ENCODE measurements at regions not wholly inside any gene's neighbourhood (a gene's known extent, or its start where the extent isn't known, plus 50 kb on each side); places are given as distances from the start of the nearest gene placed in this dataset.

GRCh38 chrX:39189431-39189830 lies 388.2 kb downstream of the MID1IP1 start:
- no peak for DNase-seq

GRCh38 chrX:39194673-39195072 lies 393.4 kb downstream of the MID1IP1 start:
- no peak for DNase-seq

GRCh38 chrX:39195156-39195555 lies 393.9 kb downstream of the MID1IP1 start:
- DNase-seq: peak; percentile 35

GRCh38 chrX:39196192-39197102 lies 395.2 kb downstream of the MID1IP1 start:
- DNase-seq: peak; percentile 73

- no peak for DNase-seq
Observed at GRCh38 chrX:39199429-39199828, 398.2 kb downstream of the MID1IP1 start.

- DNase-seq: no peak
Observed at GRCh38 chrX:39201305-39201990, 400.2 kb downstream of the MID1IP1 start.

- no peak for DNase-seq
Observed at GRCh38 chrX:39202641-39203040, 401.4 kb downstream of the MID1IP1 start.

- no peak for DNase-seq
Observed at GRCh38 chrX:39203427-39203826, 402.2 kb downstream of the MID1IP1 start.

- no peak for DNase-seq
Observed at GRCh38 chrX:39204353-39204752, 403.1 kb downstream of the MID1IP1 start.

- no peak for DNase-seq
Observed at GRCh38 chrX:39204945-39205344, 403.7 kb downstream of the MID1IP1 start.

- no peak for DNase-seq
Observed at GRCh38 chrX:39205467-39205866, 404.2 kb downstream of the MID1IP1 start.

- DNase-seq: no peak
Observed at GRCh38 chrX:39206399-39207145, 405.3 kb downstream of the MID1IP1 start.

GRCh38 chrX:39211501-39211900 lies 410.2 kb downstream of the MID1IP1 start:
- no peak for DNase-seq

GRCh38 chrX:39212456-39212855 lies 411.2 kb downstream of the MID1IP1 start:
- no peak for DNase-seq

GRCh38 chrX:39214387-39215126 lies 413.3 kb downstream of the MID1IP1 start:
- no peak for DNase-seq

- DNase-seq: no peak
Observed at GRCh38 chrX:39220952-39221351, 419.7 kb downstream of the MID1IP1 start.

- DNase-seq: no peak
Observed at GRCh38 chrX:39222346-39223113, 421.3 kb downstream of the MID1IP1 start.

GRCh38 chrX:39226251-39226650 lies 425.0 kb downstream of the MID1IP1 start:
- no peak for DNase-seq

GRCh38 chrX:39227371-39227770 lies 426.1 kb downstream of the MID1IP1 start:
- DNase-seq: no peak

- DNase-seq: no peak
Observed at GRCh38 chrX:39238006-39238405, 436.7 kb downstream of the MID1IP1 start.

GRCh38 chrX:39242187-39242586 lies 440.9 kb downstream of the MID1IP1 start:
- peak; percentile 40 for DNase-seq

- DNase-seq: no peak
Observed at GRCh38 chrX:39244147-39244546, 442.9 kb downstream of the MID1IP1 start.
